Testis (tissue), 2 donors: ENCODE measurements at regions not wholly inside any gene's neighbourhood (a gene's known extent, or its start where the extent isn't known, plus 50 kb on each side); places are given as distances from the start of the nearest gene placed in this dataset.

Source experiments
- DNase-seq: peaks from one replicate; pipeline ENCODE4 v3.0.0-alpha.2; 2019
- H3K27ac ChIP-seq, 2 donors: fragments of 200-600 bp; sonication (generic); one replicate each; pipeline ENCODE4 v1.5.1; 2019
- H3K27me3 ChIP-seq: fragments of 200-600 bp; sonication (generic); one replicate; pipeline ENCODE4 v1.5.1; 2019
- H3K36me3 ChIP-seq: fragments of 200-600 bp; sonication (generic); one replicate; pipeline ENCODE4 v1.5.1; 2017; ENCODE audit warnings: low read depth; ENCODE audit errors: missing control alignments
- H3K4me1 ChIP-seq: fragments of 200-600 bp; sonication (generic); one replicate; pipeline ENCODE4 v1.5.1; 2019
- H3K4me3 ChIP-seq, 2 donors: fragments of 200-600 bp; sonication (generic); one replicate each; pipeline ENCODE4 v1.5.1; 2017 to 2019
- H3K9me3 ChIP-seq: fragments of 200-600 bp; sonication (generic); one replicate; pipeline ENCODE4 v1.5.1; 2017
- POLR2A ChIP-seq: fragments of 450-650 bp; IDR thresholded peaks from one replicate; pipeline ENCODE4 v1.6.1; 2017; ENCODE audit warnings: antibody characterized with exemption, mild to moderate bottlenecking, moderate library complexity
- WGBS, 2 donors: methylation state at CpG; one replicate each; pipeline ENCODE4 v1.1.5; 2018; 5-methylcytosine and 5-hydroxymethylcytosine counted together
- intact Hi-C: fragments of 100-400 bp; cut with DNase I; formaldehyde crosslinking; loops from one replicate; pipeline ENCODE4 v1.15.1; 2023; ENCODE audit warnings: low total_unique reads
- TF ChIP-seq, protein P1 (sequence below), 3 experiments: fragments of 450-650 bp in 2 of 3; fragments of 200-600 bp in 1 of 3; sonication (generic) in 1 of 3; IDR thresholded peaks; one replicate each; pipeline ENCODE4 v1.5.1; 2016 to 2019; ENCODE audit warnings: antibody characterized with exemption in 3 of 3, mild to moderate bottlenecking in 2 of 3, moderate library complexity in 1 of 3

DNA sequence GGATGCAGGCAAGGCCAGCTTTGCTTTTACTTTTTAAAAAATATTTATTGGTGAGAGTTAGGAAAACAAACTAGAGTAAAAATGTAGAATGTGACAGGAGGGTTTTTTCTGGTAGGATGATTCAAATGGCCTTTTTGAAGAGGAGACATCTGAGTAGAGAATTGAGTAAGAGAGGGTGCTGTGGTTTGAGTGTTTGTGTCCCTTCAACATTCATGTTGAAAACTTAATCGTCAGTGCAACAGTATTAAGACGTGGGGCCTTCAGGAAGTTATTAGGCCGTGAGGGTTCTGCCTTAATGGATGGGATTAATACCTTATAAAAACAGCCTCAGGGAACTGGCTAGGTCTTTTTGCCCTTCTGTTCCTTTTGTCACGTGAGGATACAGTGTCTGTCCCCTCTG, 288.8 kb upstream of the C11orf87 start:
- H3K9me3 ChIP-seq, result no peaks in the 10 kb centered on the region
- TF ChIP-seq, protein P1, sequence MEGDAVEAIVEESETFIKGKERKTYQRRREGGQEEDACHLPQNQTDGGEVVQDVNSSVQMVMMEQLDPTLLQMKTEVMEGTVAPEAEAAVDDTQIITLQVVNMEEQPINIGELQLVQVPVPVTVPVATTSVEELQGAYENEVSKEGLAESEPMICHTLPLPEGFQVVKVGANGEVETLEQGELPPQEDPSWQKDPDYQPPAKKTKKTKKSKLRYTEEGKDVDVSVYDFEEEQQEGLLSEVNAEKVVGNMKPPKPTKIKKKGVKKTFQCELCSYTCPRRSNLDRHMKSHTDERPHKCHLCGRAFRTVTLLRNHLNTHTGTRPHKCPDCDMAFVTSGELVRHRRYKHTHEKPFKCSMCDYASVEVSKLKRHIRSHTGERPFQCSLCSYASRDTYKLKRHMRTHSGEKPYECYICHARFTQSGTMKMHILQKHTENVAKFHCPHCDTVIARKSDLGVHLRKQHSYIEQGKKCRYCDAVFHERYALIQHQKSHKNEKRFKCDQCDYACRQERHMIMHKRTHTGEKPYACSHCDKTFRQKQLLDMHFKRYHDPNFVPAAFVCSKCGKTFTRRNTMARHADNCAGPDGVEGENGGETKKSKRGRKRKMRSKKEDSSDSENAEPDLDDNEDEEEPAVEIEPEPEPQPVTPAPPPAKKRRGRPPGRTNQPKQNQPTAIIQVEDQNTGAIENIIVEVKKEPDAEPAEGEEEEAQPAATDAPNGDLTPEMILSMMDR (IDR thresholded peaks at IDR 0.05), result no peak
- TF ChIP-seq POLR2A, result no peak
- intact Hi-C loops, result no loop called here
- 84 to 95% methylated on average over 4 of the region's 4 CpGs for WGBS, 2 donors
- no peaks in the 10 kb centered on the region for H3K36me3 ChIP-seq
- H3K4me3 ChIP-seq, result no peak overlapping the region
- H3K4me1 ChIP-seq, result no peaks in the 10 kb centered on the region
- H3K27ac ChIP-seq, result no peak overlapping the region
- no peaks in the 10 kb centered on the region for H3K27me3 ChIP-seq
- DNase-seq, result no peak

DNA sequence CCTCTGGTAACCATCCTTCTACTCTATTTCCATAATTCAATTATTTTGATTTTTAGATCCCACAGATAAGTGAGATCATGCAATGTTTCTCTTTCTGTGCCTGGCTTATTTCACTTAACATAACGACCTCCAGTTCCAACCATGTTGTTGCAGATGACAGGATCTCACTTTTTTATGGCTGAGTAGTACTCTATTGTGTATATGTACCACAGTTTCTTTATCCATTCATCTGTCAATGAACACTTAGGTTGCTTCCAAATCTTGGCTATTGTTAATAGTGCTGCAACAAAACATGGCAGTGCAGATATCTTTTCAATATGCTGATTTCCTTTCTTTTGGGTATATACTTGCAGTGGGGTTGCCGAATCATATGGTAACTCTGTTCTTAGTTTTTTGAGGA, 286.4 kb upstream of the C11orf87 start:
- Histone ChIP-seq H3K4me3 (no peak overlapping the region), H3K36me3 (no peaks in the 10 kb centered on the region), H3K9me3 (no peaks in the 10 kb centered on the region), H3K27ac (no peak overlapping the region), H3K27me3 (no peaks in the 10 kb centered on the region), H3K4me1 (no peaks in the 10 kb centered on the region)
- TF ChIP-seq POLR2A, result no peak
- TF ChIP-seq, protein P1 (IDR thresholded peaks at IDR 0.05), result no peak
- intact Hi-C loops, result no loop called here
- DNase-seq, result no peak
- WGBS, 2 donors, result 89 to 97% methylated on average over 2 of the region's 2 CpGs

DNA sequence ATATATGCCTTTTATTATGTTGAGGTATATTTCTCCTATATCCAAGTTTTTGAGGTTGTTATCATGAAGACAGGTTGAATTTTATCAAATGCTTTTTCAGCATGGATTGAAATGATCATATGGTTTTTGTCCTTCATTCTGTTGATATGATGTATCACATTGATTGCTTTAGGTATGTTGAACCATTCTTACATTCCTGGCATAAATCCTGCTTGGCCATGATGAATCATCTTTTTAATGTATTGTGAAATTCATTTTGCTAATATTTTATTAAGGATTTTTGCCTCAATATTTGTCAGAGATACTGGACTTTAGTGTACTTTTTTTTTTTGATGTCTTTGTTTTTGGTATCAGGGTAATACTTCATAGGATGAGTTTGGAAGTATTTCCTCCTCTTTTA, 283.8 kb upstream of the C11orf87 start:
- intact Hi-C loops, result no loop called here
- no peaks in the 10 kb centered on the region for H3K36me3 ChIP-seq
- TF ChIP-seq POLR2A, result no peak
- H3K9me3 ChIP-seq, result no peaks in the 10 kb centered on the region
- no peak for DNase-seq
- no peak overlapping the region for H3K4me3 ChIP-seq
- H3K27me3 ChIP-seq, result no peaks in the 10 kb centered on the region
- H3K27ac ChIP-seq, result no peak overlapping the region
- no peaks in the 10 kb centered on the region for H3K4me1 ChIP-seq

DNA sequence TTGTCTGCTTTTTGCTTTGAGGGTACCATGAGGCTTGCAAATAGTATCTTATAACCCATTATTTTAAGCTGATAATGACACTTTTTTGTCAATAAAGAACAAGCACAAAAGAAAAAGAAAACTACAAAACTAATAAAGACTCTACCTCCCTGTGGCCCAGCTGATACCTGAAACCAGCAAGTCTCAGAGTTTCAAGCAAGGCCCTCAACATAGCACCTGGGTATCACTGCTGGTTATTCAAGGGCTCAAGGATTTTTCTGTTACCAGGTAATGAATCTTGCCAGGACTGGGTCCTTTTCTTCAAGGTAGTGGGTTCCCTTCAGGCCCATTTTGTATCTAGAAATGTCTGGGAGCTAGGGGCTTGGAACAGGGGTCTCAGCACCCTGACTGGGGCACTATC, 281.6 kb upstream of the C11orf87 start:
- TF ChIP-seq, protein P1 (IDR thresholded peaks at IDR 0.05), result no peak
- no peak for TF ChIP-seq POLR2A
- Histone ChIP-seq H3K9me3 (no peaks in the 10 kb centered on the region), H3K4me1 (no peaks in the 10 kb centered on the region), H3K27me3 (no peaks in the 10 kb centered on the region), H3K27ac (no peak overlapping the region), H3K4me3 (no peak overlapping the region), H3K36me3 (no peaks in the 10 kb centered on the region)
- intact Hi-C loops, result no loop called here
- DNase-seq, result no peak

DNA sequence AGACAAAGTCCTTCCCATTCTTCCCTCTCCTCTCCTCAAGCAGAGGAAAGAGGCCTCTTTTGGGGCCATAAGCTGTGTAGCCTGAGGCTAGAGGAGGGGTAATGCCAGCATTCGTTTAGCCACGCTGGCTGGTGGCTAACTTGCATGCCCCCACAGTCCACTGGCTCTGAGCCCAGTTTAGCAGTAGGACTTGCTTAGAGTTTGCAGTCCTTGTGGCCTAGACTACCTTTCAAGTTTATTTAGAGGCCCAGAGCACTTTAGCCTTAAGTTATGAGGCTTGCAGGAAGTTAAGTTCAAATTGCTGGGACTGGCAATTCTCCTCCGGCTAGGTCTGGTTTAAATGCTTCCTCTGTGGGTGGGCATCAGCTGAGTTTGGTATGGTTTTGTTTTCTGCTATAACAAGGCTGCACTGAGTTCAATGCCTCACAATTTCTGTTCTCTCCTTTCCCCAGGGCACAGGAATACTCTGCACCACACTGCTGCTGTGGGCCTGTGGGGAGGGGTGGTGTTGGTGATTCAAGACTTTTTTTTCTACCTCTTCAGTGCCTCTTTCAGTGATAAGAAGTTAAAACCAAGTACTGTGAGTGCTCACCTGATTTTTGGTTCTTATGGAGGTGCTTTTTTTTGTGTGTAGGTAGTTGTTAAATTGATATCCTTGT, 281.0 kb upstream of the C11orf87 start:
- H3K36me3 ChIP-seq, result no peaks in the 10 kb centered on the region
- TF ChIP-seq, protein P1 (IDR thresholded peaks at IDR 0.05), result no peak
- TF ChIP-seq POLR2A, result no peak
- no peak overlapping the region for H3K4me3 ChIP-seq
- no peaks in the 10 kb centered on the region for H3K9me3 ChIP-seq
- 89 to 95% methylated on average over 3 of the region's 3 CpGs for WGBS, 2 donors
- H3K4me1 ChIP-seq, result no peaks in the 10 kb centered on the region
- no peaks in the 10 kb centered on the region for H3K27me3 ChIP-seq
- H3K27ac ChIP-seq, result no peak overlapping the region
- intact Hi-C loops, result no loop called here
- no peak for DNase-seq
